Fibroblast of the aortic adventitia (primary cell): ENCODE measurements at regions not wholly inside any gene's neighbourhood (a gene's known extent, or its start where the extent isn't known, plus 50 kb on each side); places are given as distances from the start of the nearest gene placed in this dataset.

Experiments used
- DNase-seq: peaks from one replicate; pipeline ENCODE4 v3.0.0-alpha.2; 2010; ENCODE audit warnings: low read depth
- H3K4me3 ChIP-seq: 2 replicates; pipeline ENCODE4 v1.5.1; 2011; ENCODE audit warnings: low read depth, mild to moderate bottlenecking, control low read depth, low read length, moderate library complexity
- TF ChIP-seq, protein P1 (sequence below): IDR thresholded peaks from 2 replicates; pipeline ENCODE4 v1.5.1; 2011; ENCODE audit warnings: mild to moderate bottlenecking, low read length, control low read depth, inconsistent platforms; ENCODE audit not compliant: insufficient read depth

DNA sequence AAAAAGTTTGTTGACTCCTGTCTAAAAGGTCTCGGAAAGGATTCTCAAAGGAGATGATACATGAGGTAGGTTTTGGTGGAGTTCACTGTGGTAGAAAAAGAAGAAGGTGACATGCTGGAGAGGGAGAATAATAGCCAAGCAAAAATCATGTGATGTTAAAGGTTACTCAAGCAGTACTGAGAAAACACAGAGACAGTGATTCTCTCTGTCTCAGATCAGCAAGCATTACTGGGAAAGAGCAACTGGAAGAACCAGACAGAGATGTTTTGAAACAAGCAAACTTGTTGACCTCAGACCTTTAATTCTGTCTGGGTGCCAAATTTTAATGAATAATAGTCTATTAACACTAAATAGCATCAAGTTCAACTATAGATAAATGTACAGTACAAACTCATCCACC is 183.5 kb upstream of the PLEKHG7 start:
- TF ChIP-seq, protein P1, sequence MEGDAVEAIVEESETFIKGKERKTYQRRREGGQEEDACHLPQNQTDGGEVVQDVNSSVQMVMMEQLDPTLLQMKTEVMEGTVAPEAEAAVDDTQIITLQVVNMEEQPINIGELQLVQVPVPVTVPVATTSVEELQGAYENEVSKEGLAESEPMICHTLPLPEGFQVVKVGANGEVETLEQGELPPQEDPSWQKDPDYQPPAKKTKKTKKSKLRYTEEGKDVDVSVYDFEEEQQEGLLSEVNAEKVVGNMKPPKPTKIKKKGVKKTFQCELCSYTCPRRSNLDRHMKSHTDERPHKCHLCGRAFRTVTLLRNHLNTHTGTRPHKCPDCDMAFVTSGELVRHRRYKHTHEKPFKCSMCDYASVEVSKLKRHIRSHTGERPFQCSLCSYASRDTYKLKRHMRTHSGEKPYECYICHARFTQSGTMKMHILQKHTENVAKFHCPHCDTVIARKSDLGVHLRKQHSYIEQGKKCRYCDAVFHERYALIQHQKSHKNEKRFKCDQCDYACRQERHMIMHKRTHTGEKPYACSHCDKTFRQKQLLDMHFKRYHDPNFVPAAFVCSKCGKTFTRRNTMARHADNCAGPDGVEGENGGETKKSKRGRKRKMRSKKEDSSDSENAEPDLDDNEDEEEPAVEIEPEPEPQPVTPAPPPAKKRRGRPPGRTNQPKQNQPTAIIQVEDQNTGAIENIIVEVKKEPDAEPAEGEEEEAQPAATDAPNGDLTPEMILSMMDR: no peak
- H3K4me3 ChIP-seq: no peak overlapping the region
- no peak for DNase-seq

DNA sequence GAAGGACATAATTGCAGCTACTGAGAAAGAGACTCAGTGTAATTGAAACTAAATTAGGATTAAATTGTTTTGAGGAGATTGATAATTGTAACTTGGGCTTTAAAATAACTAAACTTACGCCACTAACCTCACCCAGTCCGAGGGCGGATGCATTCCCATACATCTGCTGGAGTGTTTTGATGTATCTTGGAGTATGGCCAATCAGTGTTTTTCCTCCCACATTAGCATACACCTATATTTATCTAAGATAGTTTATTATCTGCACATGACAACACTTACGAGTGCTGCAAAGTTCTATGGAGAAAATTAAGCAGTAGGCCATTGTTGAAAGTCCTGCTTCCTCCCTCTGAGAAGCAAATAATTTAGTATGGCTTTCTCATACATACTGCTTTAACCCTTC is 184.7 kb upstream of the PLEKHG7 start:
- TF ChIP-seq, protein P1: no peak
- no peak overlapping the region for H3K4me3 ChIP-seq
- DNase-seq: no peak

DNA sequence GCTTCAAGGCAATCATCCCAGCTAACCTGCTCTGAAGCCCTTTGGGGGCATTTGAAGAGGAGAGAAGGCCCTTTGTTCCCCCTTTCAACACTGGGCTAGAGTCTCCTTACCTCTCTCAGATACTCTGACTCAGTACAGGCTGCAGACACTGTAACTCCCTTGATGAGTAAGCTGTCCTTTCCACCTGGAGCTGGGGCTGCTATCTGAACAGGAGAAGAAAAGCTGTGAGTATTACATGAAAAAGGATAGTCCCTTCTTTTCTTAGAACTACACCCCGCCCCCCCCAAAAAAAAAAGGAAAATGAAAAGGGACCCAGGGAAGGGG is 186.6 kb upstream of the PLEKHG7 start:
- TF ChIP-seq, protein P1: no peak
- no peak overlapping the region for H3K4me3 ChIP-seq
- no peak for DNase-seq

DNA sequence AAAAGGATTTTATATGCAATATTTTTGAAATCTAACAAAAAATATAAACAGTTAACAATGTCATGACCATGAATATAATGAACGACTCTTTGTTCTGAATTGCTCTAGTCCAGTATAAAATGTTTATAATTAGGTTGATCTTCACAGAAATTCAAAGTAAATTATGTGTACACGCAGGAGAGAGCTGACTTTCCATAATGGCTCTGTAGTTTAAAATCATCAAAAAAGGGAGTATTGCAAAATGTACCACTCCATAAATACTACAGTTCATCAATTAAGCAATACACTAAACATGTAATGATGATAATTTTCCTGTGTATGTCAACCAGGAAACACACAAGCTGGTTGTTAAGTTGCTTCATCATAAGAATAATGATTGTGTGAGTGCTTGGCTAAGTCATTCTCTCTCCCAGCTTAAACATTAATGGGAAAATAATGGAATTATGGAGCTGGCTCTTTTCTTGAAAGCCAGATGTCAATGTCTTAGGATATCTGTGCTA is 189.5 kb upstream of the PLEKHG7 start:
- TF ChIP-seq, protein P1: no peak
- no peak overlapping the region for H3K4me3 ChIP-seq
- DNase-seq: no peak

DNA sequence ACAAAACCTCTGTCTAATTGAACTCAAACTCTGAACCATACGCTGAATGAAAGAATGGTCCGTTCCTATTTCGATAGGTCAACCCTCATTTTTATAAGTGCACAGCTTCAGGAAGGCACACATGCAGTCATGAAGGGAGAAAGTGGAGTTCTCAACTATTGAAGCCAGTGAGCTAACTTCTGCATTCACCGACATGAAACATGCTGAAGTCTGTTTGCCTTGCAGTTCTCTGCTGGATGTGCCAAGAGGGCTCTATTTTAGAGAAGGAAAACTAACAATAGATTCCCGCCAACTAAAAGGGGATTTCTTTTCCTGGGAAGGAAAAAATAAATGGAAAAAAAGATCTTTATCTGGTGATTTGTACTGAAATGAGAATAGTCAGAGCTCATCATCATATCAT is 191.0 kb upstream of the PLEKHG7 start:
- TF ChIP-seq, protein P1: no peak
- no peak overlapping the region for H3K4me3 ChIP-seq
- no peak for DNase-seq

DNA sequence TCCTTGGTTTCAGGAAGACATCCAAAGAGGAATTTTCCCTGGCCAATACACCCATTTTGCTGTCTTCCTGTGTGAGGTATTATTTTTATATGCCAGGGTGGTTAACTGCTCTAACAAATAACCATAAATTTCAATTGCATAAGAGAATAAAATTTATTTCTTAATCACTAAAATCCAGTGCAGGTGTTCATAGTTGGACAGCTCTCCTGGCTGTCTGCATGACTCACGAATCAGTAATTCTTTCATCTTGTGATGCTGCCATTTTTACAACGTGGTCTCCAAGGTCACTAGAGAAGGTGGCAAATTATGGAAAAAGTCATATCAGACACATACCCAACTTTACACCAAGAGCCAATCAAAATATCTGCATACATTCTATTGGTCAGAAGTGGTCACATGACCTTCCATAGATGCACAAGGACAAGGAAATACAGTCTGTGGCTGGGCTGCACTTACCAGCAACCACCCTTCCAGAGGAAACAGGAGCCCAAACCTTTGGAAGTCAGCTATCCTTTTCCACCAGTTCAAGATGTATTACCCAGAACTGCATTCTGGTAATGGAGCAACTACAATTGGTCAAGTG is 193.5 kb upstream of the PLEKHG7 start:
- H3K4me3 ChIP-seq: no peak overlapping the region
- TF ChIP-seq, protein P1: no peak
- no peak for DNase-seq

DNA sequence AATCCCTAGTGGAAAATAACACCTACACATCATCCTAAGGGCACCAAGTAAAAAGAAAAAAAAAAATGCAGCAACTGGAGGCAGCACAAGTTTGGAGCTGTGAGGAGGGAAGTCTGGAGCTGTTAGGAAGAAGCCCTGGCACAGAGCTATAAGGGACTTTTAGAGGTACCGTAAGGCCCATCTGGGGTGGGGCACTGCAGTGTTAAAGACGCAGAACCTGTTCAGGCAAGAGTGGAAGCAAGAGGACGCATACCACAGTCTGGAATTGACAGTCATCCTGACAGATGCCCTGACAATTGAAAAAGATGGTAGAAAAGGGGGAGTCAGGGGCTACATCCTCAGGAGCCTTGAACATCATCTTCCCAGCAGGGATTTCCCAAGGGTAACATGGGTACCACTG is 195.9 kb upstream of the PLEKHG7 start:
- no peak for DNase-seq
- no peak overlapping the region for H3K4me3 ChIP-seq
- TF ChIP-seq, protein P1: no peak
